ENCODE measurements at regions not wholly inside any gene's neighbourhood (a gene's known extent, or its start where the extent isn't known, plus 50 kb on each side); places are given as distances from the start of the nearest gene placed in this dataset.

DNA sequence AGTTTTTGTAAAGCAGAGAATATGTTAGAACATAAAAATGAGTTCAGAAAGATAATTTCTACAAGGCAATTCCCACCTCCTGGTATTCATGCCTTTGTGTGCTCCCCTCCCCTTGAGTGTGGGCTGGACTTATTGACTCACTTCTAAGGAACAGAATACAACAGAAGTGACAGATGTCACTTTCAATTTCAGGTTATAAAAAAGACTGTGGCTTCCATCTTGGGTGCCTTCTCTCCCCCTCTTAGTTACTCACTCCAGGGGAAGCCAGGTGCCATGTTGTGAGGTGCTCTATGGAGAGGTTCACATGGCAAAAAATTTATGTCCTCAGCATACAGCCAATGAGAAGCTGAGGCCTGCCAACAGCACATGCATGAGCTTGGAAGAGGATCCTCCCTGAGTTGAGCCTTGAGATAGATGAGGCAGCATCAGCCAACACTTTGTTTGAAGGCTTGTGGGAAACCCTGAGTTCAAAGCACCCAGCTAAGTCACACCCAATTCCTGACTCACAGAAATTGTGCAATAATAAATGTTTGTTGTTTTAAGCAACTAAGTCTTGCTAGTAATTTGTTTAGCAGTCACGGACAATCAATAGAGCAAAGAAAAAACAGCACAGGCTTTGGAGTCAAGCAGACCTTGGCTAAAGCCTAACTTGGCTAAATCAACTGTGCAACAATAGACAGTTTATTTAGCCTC is 73.5 kb upstream of the NGF start:
- DNase-seq = no peak

DNA sequence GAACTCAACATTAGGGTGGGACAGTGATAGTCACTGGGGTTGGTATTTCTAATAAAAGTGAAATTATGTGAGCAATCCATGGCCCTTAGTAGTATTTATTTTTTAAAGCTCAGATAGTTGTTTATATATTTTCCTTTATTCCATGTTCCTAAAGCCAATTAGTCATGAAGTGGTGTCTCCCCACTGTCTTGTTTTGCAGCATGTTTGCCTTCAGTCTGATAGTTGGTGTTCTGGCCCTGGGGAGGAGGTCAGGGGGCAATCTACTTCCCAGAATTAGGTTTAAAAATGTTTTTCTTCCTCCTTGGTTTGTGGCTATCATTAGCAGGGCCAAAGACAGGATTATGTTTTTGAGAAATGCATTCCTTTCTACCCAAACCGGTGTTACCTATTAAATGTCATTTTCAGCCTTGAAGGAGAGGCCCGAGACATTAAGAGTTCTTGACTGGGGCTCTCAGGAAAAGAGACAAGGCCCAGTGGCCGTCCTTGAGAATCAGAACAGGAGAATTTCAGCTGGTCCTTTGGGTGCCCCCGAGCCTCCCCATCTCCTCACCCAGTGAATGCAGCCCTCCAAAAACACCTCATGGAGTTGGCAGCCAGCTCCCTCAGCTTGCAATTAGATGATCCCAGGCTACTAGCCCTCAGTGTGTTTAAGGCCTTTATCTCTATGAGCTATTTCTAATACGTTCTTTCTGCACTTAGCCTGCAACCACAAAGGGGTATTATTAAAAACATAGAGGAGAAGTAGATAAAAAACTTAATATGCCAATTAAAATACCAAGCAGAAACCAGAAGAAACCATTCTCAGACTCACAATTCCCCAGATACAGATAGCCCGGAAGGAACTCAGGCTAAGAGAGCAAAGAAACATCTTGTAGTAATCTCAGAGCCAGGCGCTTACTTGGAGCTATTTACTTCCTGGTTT is 71.3 kb upstream of the NGF start:
- no peak for DNase-seq

DNA sequence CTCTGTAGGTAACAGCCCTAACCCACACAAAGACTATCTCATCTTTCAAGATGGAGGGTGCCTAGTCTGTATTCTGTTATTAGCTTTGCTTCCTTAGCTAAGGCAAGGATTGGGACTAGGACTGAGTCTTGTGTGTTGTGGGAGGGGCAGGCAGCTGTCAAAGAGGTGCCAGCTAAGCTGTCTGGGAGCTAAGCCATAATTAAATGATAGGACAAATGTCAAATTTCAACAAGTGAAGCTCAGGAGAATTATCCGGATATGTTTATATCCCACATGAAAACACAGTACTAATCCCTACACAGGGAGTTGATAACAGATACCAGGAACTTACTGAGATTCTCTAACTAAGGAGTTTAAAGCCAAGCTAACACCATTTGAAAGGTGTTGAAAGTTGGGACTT is 70.5 kb upstream of the NGF start:
- no peak for DNase-seq

DNA sequence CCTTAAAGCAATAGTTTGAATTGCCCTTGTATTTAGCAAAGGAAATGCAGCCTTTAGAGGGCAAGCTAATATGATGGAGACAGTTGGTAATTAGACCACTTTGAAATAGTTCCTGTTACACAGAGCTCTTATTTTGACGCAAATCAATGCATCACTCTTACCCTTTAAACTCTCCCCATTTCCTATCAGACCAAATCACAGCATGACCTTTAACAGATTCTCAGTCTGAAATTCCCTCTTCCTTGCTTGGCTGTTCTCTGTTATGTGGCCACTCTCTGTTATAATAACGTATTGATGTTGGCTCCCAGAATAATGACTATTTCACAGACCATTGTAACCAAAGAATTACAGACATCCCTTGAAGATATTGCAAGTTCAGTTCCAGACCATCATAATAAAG is 66.9 kb upstream of the NGF start:
- DNase-seq = no peak

DNA sequence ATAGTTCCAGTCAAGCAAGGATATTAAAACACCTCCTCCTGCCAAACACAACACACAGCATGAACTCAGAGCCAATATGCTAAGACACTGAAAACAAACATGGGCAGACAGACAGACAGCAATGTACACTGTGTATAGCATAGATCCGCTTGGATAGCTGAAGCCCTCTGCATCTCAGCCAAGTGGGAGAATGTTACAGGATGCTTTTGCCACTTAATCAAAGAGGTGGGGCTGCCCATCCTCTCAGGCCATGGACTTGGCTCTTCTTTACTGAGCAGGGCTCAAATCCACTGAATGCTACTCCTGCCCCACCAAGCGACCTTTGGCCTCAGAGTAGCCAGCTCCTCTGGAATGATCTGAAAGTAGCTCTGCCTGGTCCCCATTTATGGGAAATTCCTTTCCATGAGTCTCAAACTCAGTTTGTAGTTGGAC is 64.7 kb upstream of the NGF start:
- no peak for DNase-seq

DNA sequence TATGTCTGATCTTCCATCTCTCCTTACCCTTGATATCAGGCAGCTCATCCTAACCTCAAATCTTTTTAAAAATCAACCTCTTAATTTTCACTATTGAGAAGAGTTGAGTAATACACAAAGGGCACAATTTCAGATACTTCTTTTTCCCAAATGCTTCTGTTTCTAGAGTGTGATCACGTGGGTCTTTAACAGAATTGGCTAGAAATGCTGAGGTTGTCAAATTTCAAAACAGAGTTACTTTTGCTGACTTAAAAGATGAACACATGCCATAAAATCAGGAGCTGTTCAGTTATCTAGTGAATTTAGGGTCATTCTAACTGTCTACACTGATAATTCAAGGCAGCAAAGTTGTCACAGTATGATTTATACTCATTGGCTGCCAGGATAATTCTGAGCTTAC is 63.6 kb upstream of the NGF start:
- DNase-seq = no peak

DNA sequence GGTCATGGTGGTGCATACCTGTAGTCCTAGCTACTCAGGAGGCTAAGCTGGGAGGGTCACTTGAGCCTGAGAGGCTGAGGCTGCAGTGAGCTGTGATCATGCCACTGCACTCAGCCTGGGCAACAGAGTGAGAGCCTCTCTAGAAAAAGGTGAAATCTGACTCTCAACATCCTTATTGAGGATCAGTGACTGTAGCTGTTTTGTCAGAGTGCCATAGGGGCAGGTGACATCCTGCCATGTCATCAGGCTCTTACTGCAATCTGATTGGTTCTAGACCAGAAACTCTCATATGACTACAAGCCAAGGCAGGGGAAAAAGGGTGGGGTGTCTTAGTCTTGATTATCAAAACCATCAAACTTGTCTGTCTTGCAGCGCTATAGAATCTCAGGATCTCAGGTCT is 62.8 kb upstream of the NGF start:
- DNase-seq = no peak

DNA sequence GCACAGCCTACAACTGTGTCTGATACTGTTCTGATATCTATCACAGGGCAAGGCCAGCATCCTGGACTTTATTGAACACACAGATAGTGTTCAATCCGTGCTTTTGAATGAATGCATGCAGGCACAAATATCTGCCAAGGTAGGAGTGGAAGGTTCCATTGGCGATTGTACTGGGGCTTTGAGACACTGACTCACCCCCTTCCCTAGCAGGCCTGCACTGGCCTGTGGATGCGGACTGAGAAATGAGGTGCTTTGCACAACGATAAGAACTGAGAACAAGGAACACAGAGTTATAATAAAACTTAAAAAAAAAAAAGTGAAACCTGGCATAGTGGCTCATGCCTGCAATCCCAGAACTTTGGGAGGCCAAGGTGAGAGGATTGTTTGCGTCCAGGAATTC is 62.4 kb upstream of the NGF start:
- DNase-seq = no peak

DNA sequence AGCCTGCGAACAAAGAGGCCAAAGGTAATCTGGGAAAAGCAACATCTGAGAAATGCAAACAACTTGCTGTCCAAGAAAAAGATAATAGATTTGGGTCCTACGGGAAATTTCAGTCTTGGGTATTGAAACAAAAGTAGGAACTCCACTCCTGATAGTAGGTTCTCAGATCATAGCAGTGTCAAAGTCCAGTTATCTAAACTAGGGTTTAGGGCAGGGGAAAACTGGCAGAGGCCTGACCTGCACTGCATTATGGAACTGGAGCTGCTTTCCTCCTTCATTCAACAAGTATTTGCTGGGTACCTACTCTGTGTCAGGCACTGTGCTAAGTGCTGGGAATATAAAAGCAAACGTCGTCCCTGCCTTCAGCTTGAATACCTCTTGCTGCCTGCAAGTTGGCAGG is 60.7 kb upstream of the NGF start:
- no peak for DNase-seq

Measured in NCI-H1048 (cell line).